NCI-H69 (cell line): ENCODE measurements at regions not wholly inside any gene's neighbourhood (a gene's known extent, or its start where the extent isn't known, plus 50 kb on each side); places are given as distances from the start of the nearest gene placed in this dataset.

ENCODE experiments used
- DNase-seq: peaks from one replicate; lab custom pipeline; 2025; lab: John Stamatoyannopoulos, UW

DNA sequence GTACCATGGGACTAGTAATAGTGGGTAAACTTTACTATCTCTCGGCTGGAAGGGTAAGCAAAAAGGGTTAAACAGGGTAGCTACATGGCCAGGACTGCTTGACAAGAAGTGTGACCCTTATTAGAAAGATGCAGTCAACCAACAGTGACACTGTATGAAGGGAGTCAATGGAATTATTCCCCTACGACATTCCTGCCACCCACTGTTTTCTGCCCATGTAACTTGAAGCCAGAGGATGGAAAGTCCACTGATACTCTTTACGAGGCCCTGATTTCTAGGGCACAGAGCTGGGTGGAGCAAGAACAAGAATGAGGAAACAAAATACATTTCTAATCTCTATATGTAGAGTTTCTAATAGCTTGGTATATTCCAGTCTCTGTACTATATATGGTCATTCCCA is 1102.5 kb downstream of the CDH11 start:
- DNase-seq: no peak

DNA sequence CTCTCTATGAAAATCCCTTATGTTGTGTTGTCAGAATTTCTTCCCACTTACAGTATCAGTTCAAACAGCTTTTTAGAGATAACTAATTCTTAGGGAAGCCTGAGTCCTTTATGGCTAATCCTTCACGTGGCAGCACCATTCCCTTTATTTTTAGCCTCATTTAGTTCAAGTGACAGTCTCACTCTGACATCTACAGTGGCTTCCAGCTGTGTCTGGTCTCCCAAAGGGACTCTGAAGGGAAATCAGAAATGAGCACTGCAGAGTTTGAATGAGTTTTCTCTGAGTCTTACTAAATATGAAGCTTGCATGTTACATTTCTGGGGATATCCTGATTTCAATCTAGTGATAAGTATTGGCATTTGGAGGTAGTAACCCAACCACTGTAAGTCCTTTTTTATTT is 1104.1 kb downstream of the CDH11 start:
- no peak for DNase-seq

DNA sequence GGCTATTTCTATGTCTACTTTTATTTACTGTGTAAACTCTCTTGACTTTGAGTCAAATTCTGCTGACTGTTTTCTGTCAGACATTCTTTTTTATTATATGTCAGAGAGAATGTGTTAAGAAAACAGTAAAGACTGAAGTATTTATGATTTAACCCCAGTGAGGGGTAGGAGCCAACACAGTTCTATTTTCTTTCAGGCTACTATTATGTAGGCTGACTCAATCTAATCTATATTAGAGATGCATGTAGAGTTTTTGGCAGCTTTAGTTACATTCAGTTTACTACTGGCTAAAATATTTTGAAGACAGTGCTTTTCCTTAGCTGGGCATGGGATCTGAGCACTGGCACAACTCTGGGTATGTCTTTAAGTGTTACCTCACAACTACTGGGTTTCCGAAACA is 1108.0 kb downstream of the CDH11 start:
- no peak for DNase-seq

DNA sequence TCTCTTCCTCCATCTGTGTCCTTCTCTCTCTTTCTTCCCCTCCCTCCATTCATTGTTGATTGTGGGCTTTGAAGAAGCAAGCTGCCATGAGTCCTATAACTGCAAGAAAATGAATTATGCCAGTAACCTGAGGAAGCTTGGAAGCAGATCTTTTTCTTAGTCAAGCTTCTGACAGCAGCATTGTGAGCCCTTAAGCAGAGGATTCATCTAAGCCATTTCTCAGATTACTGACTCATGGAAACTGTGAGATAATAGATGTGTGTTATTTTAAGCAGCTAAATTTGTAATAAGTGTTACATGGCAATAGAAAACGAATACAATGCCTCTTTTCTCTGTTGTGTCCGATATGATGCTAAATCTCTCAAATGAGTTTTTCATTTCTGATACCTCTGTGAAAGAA is 1109.7 kb downstream of the CDH11 start:
- no peak for DNase-seq

DNA sequence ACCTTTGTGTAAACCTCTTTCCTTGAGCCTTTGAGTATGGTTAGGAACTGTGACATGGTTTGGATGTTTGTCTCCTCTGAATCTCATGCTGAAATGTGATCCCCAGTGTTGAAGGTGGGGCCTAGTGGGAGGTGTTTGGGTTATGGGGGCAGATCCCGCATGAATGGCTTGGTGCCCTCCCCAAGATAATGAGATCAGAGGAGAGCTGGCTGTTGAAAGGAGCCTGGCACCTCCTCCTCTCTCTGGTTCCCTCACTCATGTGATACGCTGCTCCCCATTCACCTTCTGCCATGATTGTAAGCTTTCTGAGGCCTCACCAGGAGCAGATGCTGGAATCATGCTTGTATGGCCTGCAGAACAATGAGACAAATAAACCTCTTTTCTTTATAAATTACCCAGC is 1110.2 kb downstream of the CDH11 start:
- no peak for DNase-seq

DNA sequence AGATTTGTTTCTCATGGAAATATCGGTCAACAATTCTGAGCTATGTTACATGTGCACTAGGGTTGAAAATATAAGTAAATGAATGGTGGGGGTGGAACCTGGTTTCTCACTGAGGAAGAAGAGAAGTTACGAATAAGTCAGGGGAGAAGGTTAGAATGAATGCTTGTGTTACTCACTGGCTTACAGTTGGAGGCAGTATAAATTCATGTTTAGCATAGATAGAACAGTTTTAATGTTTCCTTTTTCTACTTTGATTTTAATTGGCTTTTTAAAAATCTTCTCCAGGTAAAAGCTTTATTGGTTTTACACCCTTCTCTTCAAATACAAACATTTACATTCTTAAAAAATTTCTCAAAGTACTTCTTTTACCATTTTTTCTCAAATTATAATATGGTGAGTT is 1113.7 kb downstream of the CDH11 start:
- no peak for DNase-seq

DNA sequence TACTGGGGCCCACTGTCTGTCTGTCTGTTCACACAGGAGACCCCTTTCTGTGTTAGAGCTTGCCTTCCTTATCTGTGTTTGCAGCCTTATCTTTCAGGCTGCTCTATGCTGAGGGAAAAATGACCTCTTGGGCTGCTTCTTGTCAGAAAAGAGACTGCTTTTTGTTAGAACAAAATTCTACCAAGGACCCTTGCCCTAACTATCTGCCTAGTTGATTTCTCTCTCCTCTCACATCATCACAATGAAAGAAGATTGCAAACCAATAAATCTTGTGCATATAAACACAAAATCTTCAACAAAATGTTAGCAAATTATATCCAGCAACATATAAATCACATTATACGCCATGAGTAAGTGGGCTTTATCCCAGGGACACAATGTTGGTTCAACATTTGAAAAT is 1117.7 kb downstream of the CDH11 start:
- DNase-seq: no peak

DNA sequence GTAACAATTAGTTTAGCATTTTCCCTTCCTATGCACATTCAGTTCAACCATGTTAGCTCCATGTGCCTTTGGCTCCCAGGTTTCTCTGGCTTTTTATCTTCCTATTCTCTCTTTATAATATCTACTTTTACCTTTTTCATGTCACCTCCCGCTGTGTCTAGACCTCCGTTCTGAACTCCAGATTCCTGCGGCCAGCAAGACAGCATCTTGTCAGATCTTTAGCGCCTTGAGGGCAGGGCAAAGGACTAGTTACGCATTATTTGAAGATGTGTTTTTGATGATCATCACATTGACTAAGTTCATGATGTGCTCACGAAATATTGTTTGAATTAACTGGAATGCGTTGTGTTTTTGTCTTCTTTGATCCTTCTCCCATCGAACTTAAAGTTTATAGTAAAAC is 1126.8 kb downstream of the CDH11 start:
- no peak for DNase-seq

DNA sequence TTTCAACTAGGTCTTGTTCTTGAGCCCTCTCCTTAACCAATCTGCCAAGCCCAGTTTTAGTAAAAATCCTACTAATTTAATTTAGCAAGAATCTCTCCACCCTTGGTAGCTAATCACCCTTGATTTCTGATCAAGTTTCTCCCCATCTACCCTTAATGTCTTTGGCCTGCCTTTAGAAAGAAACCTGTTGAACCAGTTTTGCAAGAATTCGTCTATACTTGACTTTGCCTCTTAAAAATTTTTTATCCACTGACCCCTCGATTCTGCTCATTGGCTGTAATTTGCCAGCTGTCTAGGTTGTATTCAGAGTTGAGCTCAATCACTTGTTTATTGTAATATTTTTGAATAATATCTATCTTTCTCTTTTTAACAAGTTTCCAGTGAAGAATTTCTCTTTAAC is 1138.5 kb downstream of the CDH11 start:
- no peak for DNase-seq

DNA sequence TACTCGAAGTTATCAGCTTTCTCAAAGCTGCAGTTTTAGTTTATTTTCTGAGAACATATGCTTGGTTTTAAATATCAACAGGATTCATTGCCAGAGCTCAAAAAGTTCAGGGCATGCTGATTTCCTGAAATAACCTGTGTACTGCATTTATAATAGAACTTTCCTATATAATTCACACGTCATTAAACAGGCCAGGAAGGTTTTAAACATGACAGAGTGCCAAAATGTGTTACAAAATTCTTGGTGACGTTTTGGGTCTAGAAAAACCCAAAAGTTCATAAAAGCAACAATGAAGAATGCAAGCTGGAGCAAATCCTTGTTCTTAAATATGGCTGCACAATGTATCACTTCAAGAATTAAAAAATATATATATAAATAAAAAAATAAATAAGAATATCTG is 1139.1 kb downstream of the CDH11 start:
- no peak for DNase-seq

DNA sequence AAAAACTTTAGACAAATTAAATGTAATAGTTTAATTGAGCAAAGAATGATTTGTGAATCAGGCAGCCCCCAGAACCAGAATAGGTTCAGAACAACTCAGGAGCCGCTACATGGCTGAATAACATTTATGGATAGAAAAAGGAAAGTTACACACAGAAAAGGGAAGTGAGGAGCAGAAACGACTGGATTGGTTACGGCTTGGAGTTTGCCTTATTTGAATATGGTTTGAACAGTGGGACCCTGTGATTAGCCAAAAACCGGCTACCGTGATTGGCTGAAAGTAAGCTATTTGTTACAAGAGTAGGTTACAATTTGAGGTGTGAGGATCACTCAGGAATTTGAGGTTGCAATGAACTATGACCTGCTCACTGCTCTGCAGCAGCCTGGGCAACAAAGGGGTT is 1139.8 kb downstream of the CDH11 start:
- DNase-seq: no peak

DNA sequence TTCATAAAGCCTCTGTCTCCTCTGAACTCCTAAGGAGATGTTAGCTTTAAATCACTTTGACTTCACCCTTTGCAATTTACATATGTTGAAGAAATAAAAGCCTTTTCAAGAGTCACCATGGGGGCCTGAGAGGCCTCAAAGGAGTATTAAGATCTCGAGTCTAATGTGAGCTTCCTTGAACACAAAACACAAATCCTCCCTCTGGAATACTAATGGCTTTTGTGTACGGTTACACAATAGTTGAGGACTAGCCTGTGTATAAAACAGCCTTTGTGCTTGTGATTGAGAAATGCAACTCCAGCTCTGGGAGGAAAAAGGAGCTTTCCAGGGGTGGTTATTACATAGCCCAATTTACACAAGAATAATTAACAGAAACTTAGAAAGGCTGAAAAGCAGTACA is 1140.2 kb downstream of the CDH11 start:
- no peak for DNase-seq

DNA sequence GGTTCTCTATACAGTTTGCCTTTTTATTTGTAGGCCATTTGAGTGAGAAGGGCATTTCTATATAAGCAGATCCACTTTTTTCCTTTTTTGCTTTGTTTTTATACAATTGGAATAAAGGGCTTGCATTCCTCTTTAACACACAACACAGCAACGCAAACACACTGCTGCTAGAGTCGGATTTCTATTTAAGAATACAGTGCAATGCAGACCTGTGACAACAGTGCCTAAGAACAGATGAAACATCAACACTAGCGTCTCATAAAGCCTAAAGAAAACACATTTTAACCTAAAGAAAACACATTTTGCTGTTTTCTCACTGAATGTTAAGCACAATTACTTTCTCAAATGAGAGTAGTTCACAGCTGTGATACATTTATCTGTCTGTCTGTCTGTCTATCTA is 1141.1 kb downstream of the CDH11 start:
- no peak for DNase-seq

DNA sequence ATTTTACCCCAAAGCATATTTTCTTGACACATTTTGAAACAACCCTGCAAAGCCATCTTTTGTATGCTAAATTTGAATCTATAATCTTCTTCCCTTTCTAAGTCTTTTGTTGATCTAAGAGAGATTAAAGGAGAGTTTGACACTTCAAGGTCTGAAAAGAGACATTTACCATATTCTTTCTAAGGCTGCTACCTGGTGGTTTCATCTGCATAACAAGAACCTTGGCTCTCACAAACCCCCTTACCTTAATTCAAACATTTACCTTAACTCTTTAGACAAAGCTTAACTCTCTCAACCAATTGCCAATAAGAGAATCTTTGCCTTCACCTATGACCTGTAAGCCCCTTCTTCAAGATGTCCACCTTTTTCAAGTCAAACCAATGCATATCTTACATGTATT is 1143.6 kb downstream of the CDH11 start:
- DNase-seq: no peak

DNA sequence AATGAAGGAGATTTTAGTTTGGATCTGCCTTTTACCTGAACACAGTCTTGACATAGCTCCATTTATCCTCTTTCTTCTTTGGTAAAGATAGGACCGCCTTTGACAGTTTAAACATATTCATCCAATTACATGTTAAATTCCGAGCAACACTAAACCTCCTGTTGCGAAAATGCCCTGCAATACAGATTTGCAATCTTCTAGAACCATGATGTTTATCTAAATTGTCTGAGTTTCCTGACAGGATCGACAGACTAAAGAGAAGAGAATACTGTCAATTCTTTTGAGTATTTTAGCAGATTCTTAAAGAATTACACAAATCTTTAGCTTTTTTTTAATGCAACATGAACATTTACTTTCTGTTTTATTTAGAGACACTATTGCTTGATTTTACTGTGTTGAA is 1145.5 kb downstream of the CDH11 start:
- DNase-seq: no peak

DNA sequence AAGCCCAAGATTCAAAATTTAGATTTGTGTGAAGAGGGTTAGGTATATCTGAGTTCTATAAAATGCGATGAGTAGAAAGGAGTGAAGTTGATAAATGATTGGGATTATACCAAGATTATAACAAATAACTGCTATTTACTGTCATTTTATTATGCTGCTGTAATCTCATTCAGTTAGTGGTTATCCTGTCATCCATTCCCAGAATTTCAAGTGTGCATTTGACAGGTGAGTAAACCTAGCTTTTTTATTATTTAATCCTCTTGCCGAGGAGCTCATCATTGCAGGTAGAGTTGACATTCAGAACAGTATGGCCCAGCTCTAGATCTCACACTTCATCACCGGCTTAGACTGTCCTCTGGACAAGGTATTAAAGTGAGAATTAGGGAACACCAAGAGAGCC is 1146.2 kb downstream of the CDH11 start:
- DNase-seq: no peak

DNA sequence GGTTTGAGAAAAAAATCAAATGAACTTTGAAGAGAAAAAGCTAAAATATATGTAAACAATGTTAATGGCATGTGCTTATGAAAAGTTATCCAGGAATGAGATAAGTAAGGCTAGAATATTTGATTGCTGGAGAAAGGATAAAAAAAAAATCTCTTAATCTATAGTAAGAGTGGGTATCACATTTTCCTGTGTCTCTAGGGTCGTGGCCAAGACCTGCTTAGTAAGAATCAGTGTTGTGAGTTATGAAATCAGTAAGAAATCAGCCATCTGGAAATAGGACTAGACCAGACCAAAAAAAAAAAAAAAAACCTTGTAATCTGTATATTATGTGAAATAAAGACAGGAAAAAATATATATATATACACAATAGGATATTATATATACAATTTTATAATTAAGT is 1153.9 kb downstream of the CDH11 start:
- DNase-seq: no peak

DNA sequence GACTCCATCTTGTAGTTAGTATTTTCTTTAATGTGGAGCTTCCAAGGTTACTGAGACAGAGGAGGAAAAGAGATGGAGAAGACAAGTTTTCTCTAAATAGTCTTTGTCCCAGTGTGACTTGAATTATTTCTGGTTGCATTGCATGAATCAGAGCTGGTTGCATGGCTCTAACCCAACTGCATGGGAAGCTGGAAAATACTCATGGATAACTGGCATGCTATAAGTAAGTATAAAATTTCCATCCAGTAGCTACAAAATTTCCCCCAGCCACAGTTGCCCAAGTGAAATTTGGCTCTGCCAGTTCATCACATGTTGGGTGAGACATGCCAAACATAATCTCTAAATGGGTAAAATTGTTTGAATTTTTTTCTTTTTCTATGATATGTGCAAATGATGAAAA is 1161.5 kb downstream of the CDH11 start:
- no peak for DNase-seq

DNA sequence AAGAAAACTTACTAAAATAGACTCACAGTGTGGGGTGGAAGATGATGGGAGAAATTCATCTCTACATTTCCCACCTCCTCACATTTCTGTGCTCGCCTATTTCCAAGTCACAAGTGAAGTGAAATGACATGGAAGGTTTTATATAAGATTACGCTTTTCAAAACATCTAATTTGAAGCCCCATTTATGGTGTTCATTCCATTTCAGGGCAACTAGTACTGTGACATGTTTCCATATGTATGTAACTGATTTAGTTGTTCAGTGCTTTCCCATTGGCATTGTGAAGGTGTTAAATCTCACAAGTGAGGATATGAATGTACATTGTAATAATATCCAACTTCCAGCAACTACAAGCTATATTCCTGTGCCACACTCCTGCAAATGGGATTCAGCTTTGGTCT is 1174.8 kb downstream of the CDH11 start:
- DNase-seq: no peak

DNA sequence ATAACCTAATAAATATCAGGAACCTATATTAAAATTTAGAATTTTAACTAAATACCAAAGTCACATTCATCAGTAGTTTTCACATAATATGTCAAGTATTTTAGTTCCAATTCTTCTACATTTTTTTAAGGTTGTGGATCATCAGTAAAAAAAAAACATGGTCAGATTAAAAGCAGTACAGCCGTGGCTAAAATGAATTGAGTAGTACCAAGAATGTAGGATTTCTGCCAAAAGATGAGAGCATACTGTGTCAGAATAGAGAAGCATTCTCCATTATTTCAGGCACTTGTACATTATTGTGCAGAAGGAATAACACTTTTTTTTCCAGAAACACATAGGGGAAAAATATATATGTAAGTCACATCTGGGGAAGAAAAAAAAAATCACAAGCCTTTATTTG is 1176.1 kb downstream of the CDH11 start:
- no peak for DNase-seq

DNA sequence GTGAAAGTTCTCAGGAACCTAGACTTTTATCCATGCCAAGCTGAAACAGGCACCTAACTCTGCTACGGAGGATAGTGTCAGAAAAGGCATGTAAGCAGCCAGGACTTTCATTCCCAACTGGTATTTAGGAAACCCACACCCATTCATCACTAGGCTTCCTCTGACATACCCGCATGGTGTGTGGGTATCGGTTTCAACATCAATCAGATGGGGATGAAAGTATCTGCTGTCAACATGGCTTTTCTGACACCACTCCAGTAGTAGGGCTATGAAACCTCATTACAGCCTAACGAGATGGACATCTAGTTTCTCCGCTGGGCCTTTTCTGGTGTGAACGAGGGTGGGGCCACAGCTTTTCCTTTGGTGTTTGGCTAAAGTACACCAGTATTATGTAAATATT is 1178.3 kb downstream of the CDH11 start:
- no peak for DNase-seq

DNA sequence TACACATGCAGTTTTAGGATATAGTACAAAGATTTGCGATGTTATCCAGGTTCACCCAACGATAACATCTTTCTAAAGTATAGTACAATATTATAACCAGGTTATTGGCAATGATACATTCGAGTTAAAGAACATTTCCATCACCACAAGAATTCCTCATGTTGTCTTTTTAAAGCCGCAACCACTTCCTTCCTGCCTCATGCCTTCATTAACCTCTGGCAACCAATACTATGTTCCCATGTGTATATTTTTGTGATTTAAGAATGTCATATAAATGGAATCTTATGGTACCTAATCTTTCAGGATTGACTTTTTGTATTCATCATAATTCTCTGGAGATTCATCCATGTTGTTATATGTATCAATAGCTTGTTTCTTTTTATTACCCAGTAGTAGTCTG is 1183.2 kb downstream of the CDH11 start:
- no peak for DNase-seq

DNA sequence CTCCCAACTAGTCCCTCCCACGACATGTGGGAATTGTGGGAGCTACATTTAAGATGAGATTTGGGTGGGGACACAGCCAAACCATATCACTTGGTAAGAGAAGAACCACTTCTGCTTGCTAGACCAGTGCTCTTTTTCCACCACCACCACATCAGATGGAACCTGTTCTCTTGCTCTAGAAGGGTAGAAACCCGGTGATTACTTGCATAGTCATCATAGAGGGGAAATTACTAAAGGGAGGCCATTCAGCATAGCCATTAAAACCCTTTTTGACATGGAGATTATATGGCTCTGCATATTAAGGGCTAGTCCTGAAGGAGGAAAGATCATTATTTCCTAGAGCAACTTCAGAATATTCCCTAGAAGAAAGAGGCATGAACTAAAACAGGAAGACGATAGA is 1188.0 kb downstream of the CDH11 start:
- DNase-seq: no peak

DNA sequence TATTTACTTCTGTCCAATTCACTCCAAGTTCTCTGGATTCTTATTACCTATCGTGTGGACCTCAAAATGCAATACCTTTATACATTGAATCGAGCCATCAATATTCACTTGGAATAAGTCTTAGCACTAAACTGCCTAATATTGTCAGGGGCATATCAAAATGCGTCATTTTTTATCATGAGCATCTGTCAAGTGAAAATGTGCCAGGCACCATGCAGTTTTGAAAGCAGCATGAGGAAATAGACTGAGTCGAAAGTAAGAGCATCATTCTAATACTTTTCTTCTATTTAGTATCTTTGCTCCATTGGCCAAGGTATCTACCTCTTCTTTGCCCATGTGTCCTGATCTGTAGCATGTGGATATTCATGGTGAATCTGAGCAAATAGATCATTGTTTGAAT is 1193.4 kb downstream of the CDH11 start:
- no peak for DNase-seq

DNA sequence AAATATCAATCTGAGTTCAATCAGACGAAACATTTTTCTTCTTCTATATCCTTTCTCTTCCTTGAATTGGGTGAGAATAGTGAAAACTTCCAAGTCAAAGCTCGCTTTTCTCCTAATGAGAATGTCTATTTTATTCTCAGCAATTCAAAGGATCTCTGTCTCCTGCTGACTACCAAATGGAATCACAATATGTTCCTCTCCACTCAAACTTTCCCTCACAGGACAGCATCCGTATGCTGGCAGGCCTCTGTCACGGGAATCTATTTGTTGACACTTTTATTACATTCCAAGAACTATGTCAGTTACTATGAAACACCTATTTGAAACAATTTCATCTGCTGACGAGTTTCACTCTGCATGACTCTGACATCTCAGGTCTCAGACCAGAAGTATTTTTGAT is 1196.6 kb downstream of the CDH11 start:
- DNase-seq: no peak
